ENCODE measurements at regions not wholly inside any gene's neighbourhood (a gene's known extent, or its start where the extent isn't known, plus 50 kb on each side); places are given as distances from the start of the nearest gene placed in this dataset.

GRCh38 chr6:165880686-165881085 is 217.6 kb upstream of the PDE10A start:
- no peak for DNase-seq (ENCODE audit: low read depth in 1 of 2, low spot score in 1 of 2)

- DNase-seq (ENCODE audit: low read depth in 1 of 2, low spot score in 1 of 2), result no peak
Measured at GRCh38 chr6:165877773-165878172, 214.7 kb upstream of the PDE10A start.

GRCh38 chr6:165877192-165877591 is 214.2 kb upstream of the PDE10A start:
- no peak for DNase-seq (ENCODE audit: low read depth in 1 of 2, low spot score in 1 of 2)

GRCh38 chr6:165876588-165876987 is 213.5 kb upstream of the PDE10A start:
- DNase-seq (ENCODE audit: low read depth in 1 of 2, low spot score in 1 of 2), result no peak

- no peak for DNase-seq (ENCODE audit: low read depth in 1 of 2, low spot score in 1 of 2)
Measured at GRCh38 chr6:165875946-165876345, 212.9 kb upstream of the PDE10A start.

- DNase-seq (ENCODE audit: low read depth in 1 of 2, low spot score in 1 of 2), result no peak
Measured at GRCh38 chr6:165873976-165874375, 210.9 kb upstream of the PDE10A start.

GRCh38 chr6:165872811-165873210 is 209.8 kb upstream of the PDE10A start:
- no peak for DNase-seq (ENCODE audit: low read depth in 1 of 2, low spot score in 1 of 2)

GRCh38 chr6:165872311-165872710 is 209.3 kb upstream of the PDE10A start:
- no peak for DNase-seq (ENCODE audit: low read depth in 1 of 2, low spot score in 1 of 2)

- DNase-seq (ENCODE audit: low read depth in 1 of 2, low spot score in 1 of 2), result no peak
Measured at GRCh38 chr6:165871571-165871970, 208.5 kb upstream of the PDE10A start.

GRCh38 chr6:165869526-165869925 is 206.5 kb upstream of the PDE10A start:
- no peak for DNase-seq (ENCODE audit: low read depth in 1 of 2, low spot score in 1 of 2)

- DNase-seq (ENCODE audit: low read depth in 1 of 2, low spot score in 1 of 2), result no peak
Measured at GRCh38 chr6:165864925-165865324, 201.9 kb upstream of the PDE10A start.

- no peak for DNase-seq (ENCODE audit: low read depth in 1 of 2, low spot score in 1 of 2)
Measured at GRCh38 chr6:165864218-165864617, 201.2 kb upstream of the PDE10A start.

- no peak for DNase-seq (ENCODE audit: low read depth in 1 of 2, low spot score in 1 of 2)
Measured at GRCh38 chr6:165863801-165864200, 200.8 kb upstream of the PDE10A start.

- DNase-seq (ENCODE audit: low read depth in 1 of 2, low spot score in 1 of 2), result no peak
Measured at GRCh38 chr6:165862813-165863212, 199.8 kb upstream of the PDE10A start.

- no peak for DNase-seq (ENCODE audit: low read depth in 1 of 2, low spot score in 1 of 2)
Measured at GRCh38 chr6:165861226-165861625, 198.2 kb upstream of the PDE10A start.

GRCh38 chr6:165858586-165858985 is 195.5 kb upstream of the PDE10A start:
- no peak for DNase-seq (ENCODE audit: low read depth in 1 of 2, low spot score in 1 of 2)

- no peak for DNase-seq (ENCODE audit: low read depth in 1 of 2, low spot score in 1 of 2)
Measured at GRCh38 chr6:165855856-165856255, 192.8 kb upstream of the PDE10A start.

- no peak for DNase-seq (ENCODE audit: low read depth in 1 of 2, low spot score in 1 of 2)
Measured at GRCh38 chr6:165854863-165855593, 192.0 kb upstream of the PDE10A start.

- no peak for DNase-seq (ENCODE audit: low read depth in 1 of 2, low spot score in 1 of 2)
Measured at GRCh38 chr6:165854061-165854862, 191.2 kb upstream of the PDE10A start.

- DNase-seq (ENCODE audit: low read depth in 1 of 2, low spot score in 1 of 2), result no peak
Measured at GRCh38 chr6:165852676-165853075, 189.6 kb upstream of the PDE10A start.

GRCh38 chr6:165850434-165851019 is 187.5 kb upstream of the PDE10A start:
- DNase-seq (ENCODE audit: low read depth in 1 of 2, low spot score in 1 of 2), result peak; percentile 12 to 30

All from activated CD4-positive, alpha-beta T cell treated with anti-CD3 and anti-CD28 coated beads, Interleukin-2, amount 50 U/mL, for 24 hours (primary cell).